GM18505 (cell line): ENCODE measurements at regions not wholly inside any gene's neighbourhood (a gene's known extent, or its start where the extent isn't known, plus 50 kb on each side); places are given as distances from the start of the nearest gene placed in this dataset.

ENCODE experiments used
- ATAC-seq: cut with Tn5 transposase; IDR thresholded peaks from one replicate; pipeline ENCODE4 v1.9.1; 2021; ENCODE audit not compliant: unreplicated experiment
- POLR2A ChIP-seq: IDR thresholded peaks from 4 replicates; pipeline ENCODE4 v1.6.1; 2011; ENCODE audit warnings: borderline replicate concordance; ENCODE audit not compliant: insufficient read depth, insufficient read length; ENCODE audit errors: extremely low read depth

DNA sequence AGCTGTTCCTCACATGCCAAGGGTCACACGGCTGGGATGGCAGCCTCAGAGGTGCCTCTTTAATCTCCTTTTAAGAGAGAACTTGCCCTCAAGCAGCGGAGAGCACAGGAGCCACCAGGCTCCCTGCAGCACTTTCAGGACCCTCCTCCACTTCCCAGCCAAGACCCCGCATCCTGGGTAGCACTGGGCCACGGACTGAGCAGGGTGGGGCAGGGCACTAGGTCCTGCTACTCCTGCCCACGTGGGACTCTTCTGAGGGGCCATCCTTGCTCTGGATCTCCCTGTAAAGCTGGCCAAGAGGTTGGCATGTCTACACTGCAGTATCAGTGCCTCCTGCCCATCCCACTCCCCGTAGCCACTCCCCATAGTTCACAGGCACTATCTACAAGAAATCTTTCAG lies 175.3 kb upstream of the GLI2 start:
- TF ChIP-seq POLR2A, result no peak
- no peak for ATAC-seq

DNA sequence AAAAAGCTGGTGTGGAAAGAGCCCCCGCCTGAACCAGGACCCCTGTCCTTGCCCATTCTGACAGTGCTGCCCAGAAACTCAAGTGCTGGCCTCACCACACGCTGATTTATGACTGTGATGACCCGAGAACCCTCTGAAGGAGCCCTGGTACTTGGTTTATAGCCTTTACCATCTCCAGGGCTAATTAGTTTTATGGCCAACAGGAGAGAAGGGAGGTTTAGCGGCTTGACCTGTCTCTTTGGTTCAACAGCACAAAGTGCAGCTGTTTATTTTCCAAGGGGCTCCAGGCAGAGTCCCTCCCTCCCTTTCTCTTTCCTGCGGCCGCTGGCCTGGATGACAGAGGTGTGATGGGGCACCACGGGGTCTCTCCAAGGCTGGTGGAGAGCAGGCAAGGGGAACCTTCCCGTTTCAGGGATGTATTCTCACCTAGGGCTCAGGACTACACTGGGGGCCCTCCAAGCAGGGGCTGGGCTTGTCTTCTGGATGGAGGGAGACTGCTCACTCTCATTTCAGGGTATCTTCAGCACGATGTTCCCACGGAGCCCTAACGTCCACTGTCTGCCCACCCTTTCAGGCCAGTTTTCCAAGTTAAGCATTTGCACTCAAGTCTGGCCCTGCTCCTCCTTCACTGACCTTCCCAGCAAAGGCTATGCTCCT lies 174.2 kb upstream of the GLI2 start:
- no peak for TF ChIP-seq POLR2A
- ATAC-seq, result no peak

DNA sequence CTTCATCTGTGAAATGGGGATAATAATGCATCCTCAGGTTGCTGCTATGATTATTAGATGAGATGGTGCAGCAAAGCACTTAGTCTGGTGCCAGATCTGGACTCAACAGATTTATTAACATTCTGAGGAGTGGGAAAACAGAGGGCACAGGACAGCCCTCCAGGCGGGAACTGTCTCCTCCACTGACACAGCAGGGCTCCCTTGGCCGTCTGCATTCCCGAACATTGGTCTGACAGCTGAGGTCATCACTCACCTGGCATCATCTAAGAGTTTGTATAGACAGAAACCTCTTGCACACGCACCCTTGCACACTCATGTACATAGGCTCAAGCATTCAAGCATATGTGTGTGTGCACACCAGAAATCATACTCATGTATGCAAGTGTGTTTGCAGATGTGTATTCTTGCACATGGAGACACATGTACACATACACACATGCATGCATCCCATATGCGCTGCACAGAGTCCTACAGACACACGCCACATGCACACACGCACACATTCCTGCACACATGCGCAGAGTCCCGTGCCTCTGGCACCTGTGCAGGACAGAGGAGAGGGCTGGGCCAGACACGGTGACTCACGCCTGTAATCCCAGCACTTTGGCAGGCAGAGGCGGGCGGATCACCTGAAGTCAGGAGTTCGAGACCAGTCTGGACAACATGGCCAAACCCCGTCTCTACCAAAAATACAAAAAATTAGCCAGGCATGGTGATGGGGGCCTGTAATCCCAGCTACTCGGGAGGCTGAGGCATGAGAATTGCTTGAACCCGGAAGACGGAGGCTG lies 173.3 kb upstream of the GLI2 start:
- TF ChIP-seq POLR2A, result no peak
- no peak for ATAC-seq

DNA sequence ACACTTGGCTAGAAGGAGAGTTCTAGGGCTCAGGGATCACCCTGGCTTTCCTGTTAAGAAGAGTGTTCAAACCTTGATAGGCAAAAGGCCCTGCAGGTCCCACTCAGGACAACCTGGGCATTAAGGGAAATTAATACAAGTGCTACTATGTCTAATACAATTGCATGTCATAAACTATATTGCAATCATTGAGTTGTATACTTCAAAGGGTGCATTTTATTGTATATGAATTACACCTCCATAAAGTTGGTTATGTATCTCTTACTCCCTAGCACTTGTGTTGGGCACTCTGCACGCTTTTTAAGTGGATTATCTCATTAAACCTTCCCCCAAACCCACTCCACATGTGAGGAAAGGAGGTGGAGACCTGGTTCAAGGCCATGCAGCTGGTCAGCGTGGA lies 172.1 kb upstream of the GLI2 start:
- no peak for TF ChIP-seq POLR2A
- ATAC-seq, result no peak

DNA sequence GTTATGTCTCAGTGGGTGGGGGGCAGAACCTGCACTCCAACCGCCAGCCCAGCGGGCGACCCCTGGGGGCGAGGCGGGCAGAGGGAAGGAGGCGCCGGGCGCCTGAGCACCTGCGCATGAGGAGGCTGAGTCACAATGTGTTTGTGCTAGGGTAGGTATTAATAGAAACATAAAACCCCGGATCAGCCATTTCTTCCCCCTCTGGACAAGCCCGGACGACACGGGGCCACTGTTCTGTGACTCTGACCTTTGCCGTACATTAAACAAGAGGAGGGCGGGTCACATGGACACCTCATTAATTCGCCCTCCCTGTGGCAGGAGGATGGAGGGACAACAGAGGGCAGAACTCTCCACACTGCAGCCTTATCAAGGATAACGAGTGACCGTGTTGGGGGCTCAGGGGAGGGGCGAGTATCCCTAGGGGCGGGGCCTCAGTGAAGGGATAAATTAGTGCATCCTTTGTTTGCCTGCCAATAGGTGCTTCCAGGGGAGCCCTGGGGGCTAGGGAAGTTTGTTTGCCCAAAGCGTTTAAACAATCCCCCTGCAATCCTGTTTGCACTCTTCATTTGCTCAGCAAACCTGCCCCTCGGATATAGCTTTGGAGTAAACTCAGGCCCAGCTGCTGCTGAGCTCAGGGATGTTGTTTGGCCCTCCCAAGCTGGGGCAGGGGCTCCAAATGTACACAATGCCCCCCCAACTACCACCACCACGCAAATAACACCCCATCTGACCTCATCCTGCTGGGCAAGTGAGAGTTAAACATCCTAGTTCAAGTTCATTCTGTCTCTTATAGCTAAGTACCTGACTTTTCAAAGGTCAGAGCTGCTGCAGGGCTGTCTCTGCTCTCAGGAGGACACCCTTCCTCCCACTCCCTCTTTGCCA lies 171.2 kb upstream of the GLI2 start:
- no peak for TF ChIP-seq POLR2A
- ATAC-seq, result no peak

DNA sequence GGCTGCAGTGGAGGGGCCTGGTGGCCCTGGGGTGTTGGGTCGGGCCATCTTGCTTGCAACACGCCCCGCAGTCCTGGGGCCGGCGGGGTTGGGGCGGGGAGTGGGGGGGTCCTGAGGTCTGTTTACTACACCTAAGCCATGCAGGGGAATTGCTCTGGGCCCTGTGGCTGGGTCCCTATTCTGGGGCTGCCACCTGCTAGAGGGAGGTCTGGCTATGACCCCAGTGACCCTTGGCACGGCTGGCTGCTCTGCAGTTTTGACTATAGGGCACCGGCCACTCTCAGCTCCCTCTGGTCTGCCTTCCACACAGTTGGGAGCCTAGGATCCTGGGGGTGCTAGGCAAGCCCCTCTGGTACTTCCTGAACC lies 170.6 kb upstream of the GLI2 start:
- no peak for ATAC-seq
- TF ChIP-seq POLR2A, result no peak

DNA sequence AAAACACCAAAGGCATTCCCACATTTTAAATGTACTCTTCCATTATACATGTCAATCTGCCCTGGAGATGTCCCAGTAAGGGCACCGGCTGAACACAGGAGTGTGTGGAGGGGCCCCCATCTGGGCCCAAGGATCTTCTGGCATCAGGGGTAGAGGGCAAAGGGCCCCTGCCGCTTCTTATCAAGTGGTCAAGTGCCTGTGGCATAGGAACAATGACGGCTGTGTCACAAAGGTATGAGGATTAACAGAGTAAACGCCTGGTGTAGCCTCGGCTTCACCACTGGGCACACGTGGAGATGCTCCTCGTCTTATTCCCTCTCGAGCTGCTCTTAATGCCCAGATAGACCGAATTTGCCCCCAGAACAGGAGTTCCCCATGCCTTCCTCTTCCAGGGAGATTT lies 169.7 kb upstream of the GLI2 start:
- no peak for ATAC-seq
- no peak for TF ChIP-seq POLR2A

DNA sequence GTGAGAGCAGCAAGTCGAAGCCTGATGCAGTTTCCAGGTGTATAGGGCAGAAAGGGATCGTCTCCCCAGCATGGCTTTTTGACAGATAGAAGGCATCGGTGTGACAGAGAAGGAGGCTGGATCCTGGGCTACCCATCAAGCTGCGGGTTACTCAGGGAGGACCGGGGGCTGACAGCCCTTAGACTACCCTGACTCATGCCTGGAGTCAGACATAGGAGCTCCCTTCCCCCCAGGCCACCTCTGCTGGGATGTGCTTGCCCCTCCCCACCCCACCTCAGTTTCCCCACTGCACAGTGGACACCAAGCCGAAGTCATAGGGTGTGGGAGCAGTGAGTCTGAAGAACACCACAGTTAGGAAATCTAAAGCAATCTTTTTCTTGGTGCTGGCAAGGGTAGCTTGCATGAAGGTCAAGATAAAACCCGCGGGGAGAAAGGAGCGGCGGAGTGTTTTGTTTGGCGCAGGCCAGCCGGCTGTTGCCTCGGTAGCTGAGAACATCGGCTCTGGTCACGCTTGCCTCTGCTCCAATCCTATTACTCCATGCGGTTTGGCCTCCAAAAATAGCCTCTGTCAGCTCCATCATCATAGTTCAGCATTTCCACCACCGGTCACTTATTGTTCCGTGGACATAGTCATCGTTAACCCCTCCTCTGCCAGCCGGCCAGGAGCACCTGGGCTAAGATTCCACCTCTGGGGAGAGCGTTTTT lies 169.2 kb upstream of the GLI2 start:
- ATAC-seq, result no peak

DNA sequence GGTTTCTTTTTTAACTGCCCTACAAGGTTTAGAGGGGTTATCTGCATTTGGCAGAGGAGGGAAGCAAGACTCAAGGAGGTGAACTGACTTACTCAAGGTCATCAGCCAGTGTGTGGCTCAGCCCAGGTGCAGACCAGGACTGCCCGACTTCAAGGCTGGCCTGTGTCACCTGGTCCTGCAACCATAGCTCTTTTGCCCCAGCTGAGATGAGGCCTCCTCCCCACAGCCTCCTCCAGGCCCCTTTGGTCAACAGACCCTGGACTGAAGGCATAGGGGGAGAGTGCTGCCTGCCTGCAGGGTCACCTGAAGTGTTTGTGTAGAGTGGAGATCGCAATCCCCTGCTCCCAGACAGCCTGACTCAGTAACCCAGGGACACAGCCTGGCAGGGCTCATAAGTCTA lies 168.5 kb upstream of the GLI2 start:
- TF ChIP-seq POLR2A, result no peak
- no peak for ATAC-seq

More for the DNA sequence above, 169.2 kb upstream of the GLI2 start:
- no peak for TF ChIP-seq POLR2A

DNA sequence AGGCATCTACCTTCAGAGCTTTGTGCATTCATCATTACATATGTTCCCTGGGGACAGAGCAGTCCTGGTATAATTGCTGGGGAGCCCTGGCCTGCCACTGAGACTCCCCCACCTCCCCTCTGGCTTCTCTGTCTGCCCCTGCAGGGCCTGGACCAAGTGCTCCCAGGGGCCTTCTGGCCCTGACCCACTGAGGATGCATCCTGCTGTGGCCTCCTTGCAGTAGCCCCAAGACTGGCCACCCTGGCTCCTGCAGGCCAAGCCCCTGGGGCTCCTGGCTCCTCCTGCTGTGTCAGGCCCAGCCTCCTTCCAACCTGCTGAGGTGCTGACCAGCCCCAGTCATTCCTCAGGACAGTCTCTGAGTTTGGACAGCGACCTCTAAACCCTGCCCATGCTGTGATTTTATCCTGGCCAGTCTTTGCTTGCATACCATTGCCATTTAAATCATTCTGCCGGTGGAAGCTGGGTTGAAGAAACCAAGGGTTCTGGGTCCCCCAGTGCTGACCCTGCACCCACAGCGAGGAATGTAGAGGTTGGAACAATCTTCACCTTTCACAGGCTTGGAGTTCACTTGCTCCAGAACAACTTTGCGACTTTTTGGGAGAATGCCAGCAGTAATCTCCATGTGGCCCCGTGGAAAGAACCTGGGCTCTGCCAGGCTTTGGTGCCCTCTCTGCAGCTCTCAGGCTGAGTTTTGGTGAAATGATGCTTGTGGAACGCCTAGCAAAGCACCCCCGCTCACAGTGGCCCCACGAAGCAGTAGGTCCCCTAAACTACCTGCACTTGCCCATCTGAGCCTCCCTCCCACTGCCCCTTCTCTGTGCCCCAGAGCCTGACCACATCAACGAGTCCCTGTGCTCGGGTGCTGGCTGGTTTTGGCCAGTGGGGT lies 167.3 kb upstream of the GLI2 start:
- TF ChIP-seq POLR2A, result no peak
- ATAC-seq, result no peak

DNA sequence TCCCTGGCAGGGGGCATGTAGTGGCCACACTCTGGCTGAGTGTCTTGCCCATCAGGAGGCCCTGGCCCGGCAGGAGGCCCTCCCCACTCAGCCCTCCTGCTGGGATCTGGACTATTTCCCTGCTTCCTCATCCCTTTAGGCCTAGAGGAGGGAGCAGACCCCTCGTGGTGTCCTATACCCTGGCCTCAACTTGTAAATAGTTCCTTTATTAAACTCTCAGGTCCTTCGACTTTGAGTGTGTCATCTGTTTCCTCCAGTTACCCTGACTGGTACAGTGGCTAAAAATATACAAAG lies 166.7 kb upstream of the GLI2 start:
- no peak for TF ChIP-seq POLR2A
- ATAC-seq, result no peak

DNA sequence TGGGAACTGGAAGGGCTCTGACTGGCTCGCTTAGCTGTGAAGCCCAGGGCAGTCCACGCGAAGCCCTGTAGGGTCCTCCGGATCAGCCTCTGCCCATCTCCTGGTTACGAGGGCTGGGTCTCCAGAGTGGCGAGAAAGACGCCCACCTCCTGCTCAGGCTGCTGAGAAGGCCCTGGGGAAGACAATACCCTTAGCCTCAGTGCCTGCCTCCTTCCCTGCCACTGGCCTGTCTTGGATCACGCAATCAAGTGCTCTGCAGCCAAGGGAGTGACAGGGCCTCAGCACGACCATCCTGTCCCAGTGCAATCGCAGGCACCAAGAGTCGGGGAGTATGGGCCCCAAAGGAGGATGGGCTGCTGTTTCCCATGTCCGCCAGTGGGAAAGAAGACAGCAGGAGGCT lies 165.7 kb upstream of the GLI2 start:
- no peak for ATAC-seq
- TF ChIP-seq POLR2A, result no peak

DNA sequence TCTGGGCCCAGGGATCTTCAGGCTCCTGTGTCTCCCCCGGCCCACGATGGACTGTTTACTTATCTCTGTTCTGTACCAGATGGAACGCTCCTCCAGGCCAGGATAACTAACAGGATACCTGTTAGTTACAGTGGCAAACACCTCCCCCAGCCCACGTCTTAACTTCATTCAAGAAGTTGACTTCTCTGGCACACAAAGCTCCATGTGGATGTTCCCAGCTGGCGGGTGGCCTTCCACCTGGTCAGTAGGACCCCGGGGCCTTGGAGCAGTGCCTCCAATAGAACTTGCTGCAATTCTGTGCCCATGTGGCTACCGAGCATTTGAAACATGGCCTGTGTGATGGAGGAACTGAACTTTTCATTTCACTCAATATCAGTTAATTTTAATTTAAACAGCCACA lies 165.1 kb upstream of the GLI2 start:
- no peak for TF ChIP-seq POLR2A
- ATAC-seq, result no peak

DNA sequence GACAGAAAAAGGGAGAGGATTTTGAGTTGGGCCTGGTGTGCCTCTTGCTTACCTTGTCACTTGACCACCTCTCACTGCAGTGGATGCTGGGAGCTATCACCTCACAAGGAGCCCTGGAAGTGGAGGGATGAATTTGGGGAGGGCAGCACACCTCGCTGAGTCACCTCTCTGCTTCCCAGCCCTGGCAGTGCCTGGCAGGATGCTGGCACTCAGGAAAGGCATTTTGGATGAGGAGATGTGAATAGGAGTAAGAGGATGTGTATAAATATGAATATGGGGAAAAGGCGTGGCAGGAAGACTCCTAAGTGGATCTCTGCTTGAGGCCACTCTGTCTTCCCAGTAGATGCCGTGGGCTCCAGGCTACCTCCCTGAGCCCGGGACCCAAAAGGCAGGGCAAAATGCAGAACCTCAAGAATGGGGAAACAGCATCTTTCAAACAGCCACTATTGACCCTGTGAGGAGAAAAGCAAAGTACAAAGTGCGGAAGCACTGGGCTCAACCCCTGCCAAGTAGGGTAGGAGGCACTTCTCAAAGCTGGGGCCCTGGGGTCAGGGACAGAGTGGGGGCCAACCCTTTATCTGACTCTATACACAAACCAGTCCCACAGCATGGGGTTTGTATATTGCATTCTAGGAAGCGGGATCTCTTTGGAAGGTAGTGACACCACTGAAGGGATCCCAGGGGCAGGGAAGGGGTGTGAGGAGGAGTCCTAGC lies 164.5 kb upstream of the GLI2 start:
- no peak for ATAC-seq
- no peak for TF ChIP-seq POLR2A
